CD14-positive monocyte (primary cell): ENCODE measurements at regions not wholly inside any gene's neighbourhood (a gene's known extent, or its start where the extent isn't known, plus 50 kb on each side); places are given as distances from the start of the nearest gene placed in this dataset.
"Not testable (repeated sequence)": the region's sequence is repeated elsewhere in the genome, so short reads cannot be mapped to it uniquely, and the experiment has no call there.

Experiments
- DNase-seq, 3 donors: peaks; one replicate each; pipeline ENCODE4 v3.0.0-alpha.2; 2011 to 2022
- H2AFZ ChIP-seq: 2 replicates; pipeline ENCODE4 v1.6.0; 2012; ENCODE audit warnings: mild to moderate bottlenecking, low read depth, low read length, inconsistent platforms; ENCODE audit not compliant: insufficient read depth, poor library complexity, severe bottlenecking
- H3K27ac ChIP-seq, 2 donors: 1 replicate in 1 of 2; 2 replicates in 1 of 2; pipeline ENCODE4 v1.5.1; 2012 to 2013; ENCODE audit warnings: low read length in 2 of 2, control low read depth in 1 of 2, inconsistent platforms in 1 of 2, low read depth in 1 of 2, mild to moderate bottlenecking in 1 of 2
- H3K27me3 ChIP-seq, 2 donors: one replicate each; pipeline versions ENCODE4 v1.6.0 to v1.6.1; 2011 to 2013; ENCODE audit warnings: low read length in 2 of 2; ENCODE audit not compliant: control insufficient read depth in 2 of 2, insufficient read depth in 2 of 2
- H3K36me3 ChIP-seq, 2 donors: replicated peaks in 1 of 2; 1 replicate in 1 of 2; 2 replicates in 1 of 2; pipeline versions ENCODE4 v1.5.1 to v1.6.1; 2012 to 2013; ENCODE audit warnings: low read length in 2 of 2, control low read depth in 1 of 2, inconsistent platforms in 1 of 2, mild to moderate bottlenecking in 1 of 2; ENCODE audit not compliant: insufficient read depth in 2 of 2, control insufficient read depth in 1 of 2
- H3K4me1 ChIP-seq, 2 donors: 1 replicate in 1 of 2; 2 replicates in 1 of 2; pipeline versions ENCODE4 v1.5.1 to v1.6.1; 2012 to 2013; ENCODE audit warnings: low read length in 2 of 2, control low read depth in 1 of 2, inconsistent platforms in 1 of 2, mild to moderate bottlenecking in 1 of 2, moderate library complexity in 1 of 2; ENCODE audit not compliant: insufficient read depth in 2 of 2, control insufficient read depth in 1 of 2
- H3K4me2 ChIP-seq: replicated peaks from 2 replicates; pipeline ENCODE3; 2012; ENCODE audit warnings: low read length, moderate library complexity, mild to moderate bottlenecking; ENCODE audit not compliant: poor library complexity, severe bottlenecking; ENCODE audit errors: extremely low read depth
- H3K4me3 ChIP-seq, 3 experiments: fragments of 200-600 bp in 1 of 3; sonication (generic) in 1 of 3; replicated peaks in 1 of 3; 1 replicate in 2 of 3; 2 replicates in 1 of 3; pipeline ENCODE4 v1.5.1; 2011 to 2013; ENCODE audit warnings: low read length in 3 of 3, mild to moderate bottlenecking in 3 of 3, control low read depth in 2 of 3, low read depth in 2 of 3, inconsistent platforms in 1 of 3, moderate library complexity in 1 of 3
- H3K79me2 ChIP-seq: 2 replicates; pipeline ENCODE4 v1.6.0; 2012; ENCODE audit warnings: mild to moderate bottlenecking, control low read depth, inconsistent platforms, low read length, moderate library complexity; ENCODE audit not compliant: insufficient read depth
- H3K9ac ChIP-seq: 2 replicates; pipeline ENCODE4 v1.6.0; 2017; ENCODE audit warnings: low read length, mild to moderate bottlenecking; ENCODE audit not compliant: insufficient read depth, poor library complexity, severe bottlenecking
- H3K9me3 ChIP-seq, 2 donors: replicated peaks in 1 of 2; 1 replicate in 1 of 2; 2 replicates in 1 of 2; pipeline versions ENCODE4 v1.5.1 to v1.6.1; 2012 to 2013; ENCODE audit warnings: low read length in 2 of 2, control low read depth in 1 of 2; ENCODE audit not compliant: control insufficient read depth in 1 of 2, insufficient read depth in 1 of 2
- H4K20me1 ChIP-seq: 2 replicates; pipeline ENCODE4 v1.6.0; 2012; ENCODE audit warnings: mild to moderate bottlenecking, low read length, control low read depth, moderate library complexity; ENCODE audit not compliant: insufficient read depth
- H3K27ac Mint-ChIP-seq, 7 donors: one replicate each; pipeline ENCODE4 v1.8.0; 2020; ENCODE audit warnings: mild to moderate bottlenecking in 7 of 7, mixed read lengths in 7 of 7, moderate library complexity in 6 of 7, inconsistent platforms in 2 of 7
- H3K27me3 Mint-ChIP-seq, 3 donors: one replicate each; pipeline ENCODE4 v1.8.0; 2021 to 2022; ENCODE audit warnings: low read depth in 3 of 3, mild to moderate bottlenecking in 3 of 3, mixed read lengths in 3 of 3, moderate library complexity in 3 of 3, inconsistent platforms in 1 of 3
- H3K36me3 Mint-ChIP-seq, 2 donors: one replicate each; pipeline ENCODE4 v1.8.0; 2020; ENCODE audit warnings: mixed read lengths in 2 of 2, inconsistent platforms in 1 of 2, mild to moderate bottlenecking in 1 of 2
- H3K4me1 Mint-ChIP-seq: one replicate; pipeline ENCODE4 v1.8.0; 2020; ENCODE audit warnings: mild to moderate bottlenecking, mixed read lengths
- H3K4me3 Mint-ChIP-seq, 2 donors: one replicate each; pipeline ENCODE4 v1.8.0; 2020; ENCODE audit warnings: mild to moderate bottlenecking in 2 of 2, mixed read lengths in 2 of 2, moderate library complexity in 1 of 2
- H3K9me3 Mint-ChIP-seq, 7 donors: one replicate each; pipeline ENCODE4 v1.8.0; 2020 to 2022; ENCODE audit warnings: mixed read lengths in 7 of 7, mild to moderate bottlenecking in 6 of 7, moderate library complexity in 6 of 7, inconsistent platforms in 2 of 7
- CTCF ChIP-seq: fragments of 200-600 bp; IDR thresholded peaks from one replicate; pipeline ENCODE4 v1.8.0; 2022; ENCODE audit warnings: antibody characterized with exemption, mild to moderate bottlenecking
- WGBS: methylation state at CpG from one replicate; pipeline ENCODE4 v1.1.5; 2013; ENCODE audit warnings: missing lambda C conversion rate; ENCODE audit not compliant: insufficient coverage; 5-methylcytosine and 5-hydroxymethylcytosine counted together
- intact Hi-C, 2 donors: fragments of 100-400 bp; cut with micrococcal nuclease; formaldehyde crosslinking; loops; one replicate each; pipeline versions ENCODE4 v1.15.0 to v1.15.1; 2023

DNA sequence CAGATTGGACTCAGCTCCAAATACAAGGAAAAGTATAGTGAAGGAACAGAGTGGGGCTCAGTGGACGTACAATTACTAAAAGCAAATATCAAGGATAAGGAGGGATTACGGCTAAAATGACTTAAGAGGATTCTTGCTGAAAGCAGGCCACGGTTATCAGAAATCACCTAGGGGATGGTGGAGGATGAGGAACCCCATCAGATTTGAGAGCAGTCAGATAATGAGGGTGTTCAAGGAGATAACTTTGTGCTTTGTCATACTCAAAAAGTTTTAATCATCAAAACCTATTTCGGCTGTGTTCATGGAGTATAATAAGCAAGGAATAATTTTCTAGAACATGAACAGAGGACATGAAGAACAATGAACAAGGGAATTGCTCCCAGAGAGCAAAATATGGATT is 275.8 kb downstream of the SEMA3D start:
- no peaks in the 10 kb centered on the region for H3K4me1 ChIP-seq
- intact Hi-C loops: no loop called here
- Mint-ChIP-seq H3K36me3 (no peaks in the 10 kb centered on the region), H3K9me3 (peaks cover 0 to 4% (median 0%) of the 10 kb centered on the region in 7 donors), H3K27me3 (peaks cover 0 to 3% (median 0%) of the 10 kb centered on the region in 3 donors), H3K4me1 (no peaks in the 10 kb centered on the region), H3K27ac (no peak overlapping the region), H3K4me3 (no peak overlapping the region)
- no peaks in the 10 kb centered on the region for H3K27me3 ChIP-seq
- no peak overlapping the region for H3K9ac ChIP-seq
- no peak for DNase-seq
- H2AFZ ChIP-seq: no peak overlapping the region
- H3K4me2 ChIP-seq: no peak overlapping the region
- no peaks in the 10 kb centered on the region for H3K79me2 ChIP-seq
- H3K27ac ChIP-seq: no peak overlapping the region
- 88% methylated on average over 3 of the region's 4 CpGs for WGBS
- TF ChIP-seq CTCF: no peak
- no peaks in the 10 kb centered on the region for H4K20me1 ChIP-seq
- no peak overlapping the region for H3K4me3 ChIP-seq
- H3K36me3 ChIP-seq: no peaks in the 10 kb centered on the region
- H3K9me3 ChIP-seq: no peaks in the 10 kb centered on the region

- H3K4me3 ChIP-seq, H3K27ac Mint-ChIP-seq, DNase-seq, H3K9me3 ChIP-seq, H3K27ac ChIP-seq, H3K9me3 Mint-ChIP-seq, H4K20me1 ChIP-seq, H3K9ac ChIP-seq, H3K4me1 Mint-ChIP-seq, H3K79me2 ChIP-seq, H2AFZ ChIP-seq, intact Hi-C loops, H3K27me3 Mint-ChIP-seq, H3K4me2 ChIP-seq, H3K4me3 Mint-ChIP-seq, H3K36me3 Mint-ChIP-seq, H3K36me3 ChIP-seq, H3K27me3 ChIP-seq, H3K4me1 ChIP-seq: not testable (repeated sequence)
- 92% methylated on average over 5 of the region's 5 CpGs for WGBS
These were observed 276.5 kb downstream of the SEMA3D start for GRCh38 chr7:84910322-84910721.
